NCI-H2107 (cell line): ENCODE measurements at regions not wholly inside any gene's neighbourhood (a gene's known extent, or its start where the extent isn't known, plus 50 kb on each side); places are given as distances from the start of the nearest gene placed in this dataset.

Experiments
- DNase-seq: peaks from one replicate; lab custom pipeline; 2025; lab: John Stamatoyannopoulos, UW

DNA sequence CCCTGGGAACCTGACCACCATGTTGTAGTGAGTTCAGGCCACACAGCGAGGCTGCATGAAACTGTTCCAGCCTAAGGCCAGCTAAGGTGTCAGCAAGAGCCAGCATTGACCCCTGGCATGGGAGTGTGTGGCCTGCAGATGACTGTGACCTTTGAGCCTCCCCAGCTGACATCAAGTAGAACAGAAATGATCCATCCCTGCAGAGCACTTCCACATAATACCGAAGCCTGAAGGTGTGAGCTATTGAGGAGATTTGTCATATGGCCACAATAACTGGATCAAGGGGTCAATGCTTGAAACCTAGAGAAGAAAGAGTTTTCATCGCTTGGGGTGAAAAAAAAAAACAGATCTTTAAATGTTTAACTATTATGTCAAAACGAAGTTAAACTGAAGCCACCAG, 207.3 kb upstream of the SOX11 start:
- DNase-seq, result no peak

DNA sequence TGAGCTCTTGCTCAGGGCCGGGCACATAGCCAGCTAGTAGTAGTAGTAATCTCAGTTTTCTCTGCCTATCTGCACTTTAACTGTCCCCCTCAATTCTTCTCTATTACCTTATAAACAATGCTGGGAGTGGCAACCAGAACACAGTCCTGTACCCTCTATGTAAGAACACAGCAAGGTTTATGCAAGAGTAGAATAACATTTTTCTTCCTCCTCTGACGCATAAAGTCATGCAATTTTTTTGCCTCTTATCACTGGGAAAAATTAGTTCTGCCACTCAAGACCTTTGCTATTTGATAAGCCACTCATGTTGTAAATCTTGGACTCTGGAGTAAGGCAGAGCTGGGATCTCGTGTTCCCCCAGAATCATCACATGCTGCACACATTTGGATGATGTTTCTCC, 200.7 kb upstream of the SOX11 start:
- DNase-seq, result no peak

DNA sequence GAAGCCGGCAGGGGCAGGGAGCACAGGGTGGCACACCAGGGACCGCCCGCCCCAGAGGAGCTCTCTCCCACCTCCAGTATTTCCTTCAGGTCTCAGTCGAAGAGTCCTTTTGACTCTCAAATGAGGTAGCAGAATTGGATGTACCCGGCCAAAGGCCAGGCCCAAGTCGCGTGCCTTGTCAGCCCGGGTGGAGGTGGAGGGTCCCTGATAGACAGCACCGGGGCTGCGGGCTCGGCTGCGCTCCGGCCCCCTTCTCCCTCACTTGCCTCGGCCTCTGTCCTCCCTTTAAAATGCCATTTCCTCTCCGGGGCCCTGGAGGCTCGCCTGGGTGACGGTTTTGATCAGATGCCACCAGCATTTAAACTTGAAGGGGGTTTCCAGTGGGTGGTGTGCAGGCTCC, 198.9 kb upstream of the SOX11 start:
- DNase-seq, result no peak

DNA sequence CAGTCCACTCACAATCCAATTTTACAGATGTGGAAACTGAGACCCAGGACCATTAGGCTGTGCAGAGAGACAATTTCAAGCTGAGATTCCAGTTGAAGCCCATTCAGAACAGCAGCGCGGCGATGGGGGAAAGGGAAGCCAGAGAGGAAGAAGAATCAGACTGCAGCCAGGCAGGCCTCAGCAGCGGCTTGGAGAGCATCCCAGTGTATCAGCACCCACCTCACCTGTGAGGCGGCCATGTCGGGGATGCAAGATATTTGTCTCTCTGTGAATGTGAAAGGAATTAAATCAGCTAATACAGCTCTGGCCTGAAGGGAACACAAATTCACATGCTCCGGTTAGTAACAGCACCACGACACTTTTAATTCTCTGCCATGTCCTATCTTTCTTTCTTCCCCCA, 198.0 kb upstream of the SOX11 start:
- no peak for DNase-seq

DNA sequence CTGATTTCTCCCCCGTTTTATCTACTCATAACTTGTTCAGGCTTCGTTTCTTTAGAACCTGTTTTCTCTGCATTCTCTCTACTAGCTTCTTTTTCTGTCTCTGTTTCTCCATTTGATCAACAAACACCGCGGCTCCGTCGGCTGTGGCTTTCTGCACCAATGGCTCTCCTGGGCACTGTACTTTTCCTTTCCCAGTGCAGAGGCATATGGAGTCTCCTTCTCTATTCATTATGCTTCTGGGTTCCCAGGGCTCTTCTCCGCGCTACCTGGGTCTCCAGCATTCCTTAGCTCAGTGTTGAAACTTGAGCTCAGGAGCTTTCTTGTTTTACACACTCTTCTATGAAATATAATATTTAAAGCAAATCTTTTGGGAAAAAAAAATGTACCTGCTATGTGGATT, 196.6 kb upstream of the SOX11 start:
- DNase-seq, result no peak

DNA sequence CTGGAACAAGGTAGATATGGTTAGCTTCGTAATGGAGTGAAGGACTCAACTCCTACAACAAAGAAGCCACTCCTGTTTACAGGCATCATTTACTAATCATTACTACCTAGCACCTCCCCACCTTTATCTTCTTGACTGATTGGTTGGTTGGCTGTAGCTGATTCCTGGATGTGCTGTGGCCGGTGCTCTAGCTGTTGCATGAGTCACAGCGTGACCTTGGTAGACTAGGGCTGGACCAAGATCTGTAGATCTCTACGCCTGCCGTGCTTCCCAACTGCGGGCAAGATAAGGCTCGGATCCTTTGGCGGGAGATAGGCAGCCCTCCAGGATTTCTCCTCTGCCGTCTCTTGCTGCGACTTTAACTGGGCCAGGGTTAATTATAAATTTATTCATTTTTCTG, 194.3 kb upstream of the SOX11 start:
- DNase-seq, result no peak

DNA sequence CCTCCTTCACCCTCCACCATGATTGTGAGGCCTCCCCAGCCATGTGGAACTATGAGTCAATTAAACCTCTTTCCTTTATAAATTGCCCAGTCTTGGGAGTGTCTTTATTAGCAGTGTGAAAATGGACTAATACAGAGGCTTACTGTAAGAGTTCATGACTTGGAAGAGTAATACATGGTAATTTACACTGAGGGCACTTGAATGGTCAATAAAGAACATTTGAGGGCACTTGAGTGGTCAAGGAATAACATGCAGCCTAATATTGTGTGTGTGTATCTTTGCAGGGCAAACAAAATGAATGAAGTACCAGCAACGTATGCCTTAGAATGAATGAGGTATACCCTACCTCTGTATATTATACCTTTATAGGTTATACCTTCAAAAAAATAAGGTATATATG, 190.4 kb upstream of the SOX11 start:
- no peak for DNase-seq

DNA sequence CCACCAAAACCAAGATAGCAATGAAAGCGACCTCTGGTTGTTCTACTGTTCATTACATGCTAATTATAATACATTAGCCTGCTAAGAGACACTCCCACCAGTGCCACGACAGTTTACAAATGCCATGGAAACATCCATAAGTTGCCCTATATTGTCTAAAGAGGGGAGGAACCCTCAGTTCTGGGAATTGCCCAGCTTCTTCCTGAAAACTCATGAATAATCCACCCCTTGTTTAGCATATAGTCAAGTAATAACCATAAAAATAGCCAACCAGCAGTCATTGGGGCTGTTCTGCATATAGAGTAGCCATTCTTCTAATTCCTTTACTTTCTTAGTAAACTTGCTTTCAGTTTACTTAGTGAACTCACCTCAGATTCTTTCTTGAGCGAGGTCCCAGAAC, 189.8 kb upstream of the SOX11 start:
- no peak for DNase-seq

DNA sequence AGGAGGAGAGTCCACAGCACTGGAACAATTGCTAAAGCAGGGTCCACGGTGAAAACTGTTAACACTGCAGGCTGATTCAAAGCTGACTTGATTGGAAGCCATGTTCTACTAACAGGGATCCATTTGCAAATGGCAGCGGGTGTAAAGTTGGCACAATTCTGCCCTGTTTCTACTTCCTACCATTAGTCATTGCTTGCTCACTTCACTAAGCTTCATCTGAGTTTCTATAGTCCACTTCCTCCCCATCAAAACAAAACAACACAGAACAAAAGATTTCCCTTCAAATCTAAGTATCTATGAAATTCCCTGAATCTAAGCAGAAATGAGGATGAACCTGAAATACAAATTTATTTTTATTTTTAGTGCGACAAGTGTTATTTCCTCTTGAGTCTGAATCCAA, 187.4 kb upstream of the SOX11 start:
- DNase-seq, result no peak

DNA sequence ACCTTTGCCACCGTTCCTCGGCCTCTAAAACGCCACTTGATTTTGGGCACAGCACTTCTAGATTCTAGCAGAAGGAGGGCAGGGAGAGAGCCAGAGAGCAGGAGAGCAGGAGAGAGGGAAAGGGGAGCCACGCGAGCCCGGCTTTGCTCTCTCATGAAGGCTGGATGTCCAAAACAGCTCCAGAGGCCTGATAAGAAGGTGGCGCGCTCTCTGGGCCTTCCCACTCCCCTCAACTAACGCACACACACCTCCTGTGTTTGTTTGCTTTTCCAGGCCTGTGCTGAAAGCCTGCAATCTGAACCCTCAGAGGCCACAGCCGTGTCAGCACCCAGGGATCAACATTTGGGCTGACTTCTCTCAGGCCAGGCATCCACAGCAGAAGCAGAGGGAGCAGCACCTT, 184.8 kb upstream of the SOX11 start:
- no peak for DNase-seq

DNA sequence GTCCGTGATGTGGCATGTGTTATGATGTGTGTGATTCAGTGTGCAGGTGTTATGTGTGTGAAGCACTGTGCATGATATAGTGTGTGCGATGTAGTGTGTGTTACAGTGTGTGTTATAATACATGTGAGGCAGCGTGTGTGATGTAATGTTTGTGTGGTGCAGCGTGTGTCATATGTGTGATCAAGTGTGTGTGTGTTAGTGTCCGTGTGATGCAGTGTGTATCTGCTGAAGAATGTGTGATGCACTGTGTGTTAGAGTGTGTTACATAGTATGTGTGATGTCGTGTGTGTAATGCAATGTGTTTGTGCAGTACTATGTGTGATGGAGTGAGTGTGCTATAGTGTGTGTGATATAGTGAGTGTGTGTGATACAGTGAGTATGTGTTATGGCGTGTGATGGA, 182.8 kb upstream of the SOX11 start:
- no peak for DNase-seq

DNA sequence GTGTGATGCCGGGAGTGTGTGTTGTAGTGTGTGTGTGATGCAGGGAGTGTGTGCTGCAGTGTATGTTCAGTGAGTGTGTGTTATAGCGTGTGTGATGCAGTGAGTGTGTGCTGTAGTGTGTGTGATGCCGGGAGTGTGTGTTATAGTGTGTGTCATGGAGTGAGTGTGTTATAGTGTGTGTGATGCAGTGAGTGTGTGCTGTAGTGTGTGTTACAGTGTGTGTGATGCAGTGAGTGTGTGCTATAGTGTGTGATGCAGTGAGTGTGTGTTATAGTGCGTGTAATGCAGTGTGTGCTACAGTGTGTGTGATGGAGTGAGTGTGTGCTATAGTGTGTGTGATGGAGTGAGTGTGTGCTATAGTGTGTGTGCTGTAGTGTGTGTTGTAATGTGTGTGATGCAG, 182.1 kb upstream of the SOX11 start:
- no peak for DNase-seq

DNA sequence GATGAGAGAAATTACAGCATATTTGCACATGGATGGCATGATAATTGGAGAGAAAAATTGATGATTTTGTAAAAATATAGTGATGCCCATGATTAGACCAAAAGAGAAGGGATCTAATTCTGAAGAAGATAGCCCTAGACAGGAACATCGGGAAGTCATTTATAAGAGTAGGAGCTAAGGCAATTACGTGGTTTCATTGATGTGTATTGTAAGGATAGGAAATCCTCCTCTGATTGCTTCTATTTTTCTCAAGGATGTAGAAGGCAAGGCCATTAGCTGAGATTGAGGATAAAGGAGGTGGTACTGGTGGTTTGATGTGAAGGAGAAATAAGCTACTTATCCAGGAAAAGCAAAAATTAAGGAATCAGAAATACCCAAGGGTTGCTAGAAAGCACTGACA, 176.5 kb upstream of the SOX11 start:
- no peak for DNase-seq

DNA sequence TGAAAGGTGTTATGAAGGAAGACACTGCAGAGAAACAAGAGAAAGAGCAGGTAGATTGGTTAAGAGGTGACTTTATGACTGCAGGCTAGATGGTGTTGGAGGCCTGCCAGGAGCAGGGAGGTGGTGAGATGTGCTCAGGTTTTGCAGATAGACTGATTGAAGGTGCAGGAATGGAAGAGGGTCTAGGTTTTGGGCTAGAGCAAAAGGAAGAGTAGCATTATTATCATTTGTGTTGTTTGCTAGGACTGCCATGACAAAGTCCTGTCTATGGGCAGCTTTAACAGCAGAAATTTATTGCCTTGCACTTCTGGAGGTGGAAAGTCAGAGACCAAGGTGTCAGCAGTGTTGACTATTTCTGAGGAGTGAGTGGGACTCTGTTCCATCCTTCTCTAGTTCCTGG, 172.9 kb upstream of the SOX11 start:
- DNase-seq, result no peak

DNA sequence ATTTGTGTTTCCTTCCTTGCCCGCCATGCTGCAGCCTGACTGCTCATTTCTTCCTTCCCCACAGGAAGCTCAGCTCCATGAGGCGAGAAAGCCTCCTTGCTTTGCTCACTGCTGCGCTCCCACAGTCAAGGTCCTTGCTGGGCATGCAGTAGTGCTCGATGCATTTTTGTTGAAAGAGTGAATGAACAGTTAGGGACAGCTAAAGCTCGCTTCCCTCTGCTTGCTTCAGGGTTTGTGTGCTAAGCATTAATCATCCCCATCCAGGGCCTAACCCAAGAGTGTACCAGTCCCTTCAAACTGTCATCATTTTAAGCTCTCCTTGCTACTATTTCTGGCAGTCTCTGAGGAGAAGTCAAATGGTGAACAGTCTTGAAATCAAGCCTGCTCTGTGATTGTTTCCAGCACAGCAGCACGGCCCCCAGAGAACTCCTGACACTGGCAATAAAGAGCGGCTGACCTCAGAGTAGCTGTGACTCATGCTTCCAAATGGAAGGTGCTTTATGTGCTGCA, 171.7 kb upstream of the SOX11 start:
- no peak for DNase-seq

DNA sequence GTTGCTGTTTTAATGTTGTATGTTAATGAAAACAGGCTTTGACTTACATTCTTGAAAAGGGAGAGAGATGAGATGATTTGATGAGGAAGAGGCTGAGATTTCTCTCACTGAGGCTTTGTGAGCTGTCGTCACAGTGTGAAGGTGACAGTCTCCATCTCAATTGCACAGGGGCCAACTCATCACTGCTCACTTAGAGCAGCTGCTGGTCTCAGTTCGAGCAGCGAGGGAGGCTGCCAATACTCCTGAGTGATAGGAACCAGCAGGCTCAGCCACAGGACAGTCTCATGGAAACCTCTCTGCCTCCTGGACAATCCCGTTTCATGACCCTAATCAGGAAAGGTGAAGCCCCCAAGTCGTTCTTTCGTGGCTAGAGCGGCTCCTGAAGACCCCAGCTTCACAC, 170.7 kb upstream of the SOX11 start:
- DNase-seq, result no peak

DNA sequence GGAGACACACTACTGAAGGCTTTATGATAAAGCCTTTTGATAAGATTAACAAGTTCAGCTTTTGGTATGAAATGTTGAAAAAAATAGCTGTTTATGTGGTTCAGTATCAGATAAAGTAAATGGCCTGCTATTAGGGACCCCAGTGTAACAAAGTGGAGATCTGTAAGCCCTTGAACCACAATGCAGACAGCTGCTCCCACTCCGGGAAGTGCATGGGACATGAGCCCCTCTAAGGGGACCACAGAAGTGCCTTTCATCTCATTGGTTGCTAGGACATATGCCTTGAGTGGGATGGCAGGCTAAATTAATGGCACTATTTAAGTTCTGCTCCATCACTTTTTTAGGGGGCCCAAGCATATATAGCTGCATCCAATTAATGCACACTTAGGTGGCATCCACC, 167.6 kb upstream of the SOX11 start:
- no peak for DNase-seq

DNA sequence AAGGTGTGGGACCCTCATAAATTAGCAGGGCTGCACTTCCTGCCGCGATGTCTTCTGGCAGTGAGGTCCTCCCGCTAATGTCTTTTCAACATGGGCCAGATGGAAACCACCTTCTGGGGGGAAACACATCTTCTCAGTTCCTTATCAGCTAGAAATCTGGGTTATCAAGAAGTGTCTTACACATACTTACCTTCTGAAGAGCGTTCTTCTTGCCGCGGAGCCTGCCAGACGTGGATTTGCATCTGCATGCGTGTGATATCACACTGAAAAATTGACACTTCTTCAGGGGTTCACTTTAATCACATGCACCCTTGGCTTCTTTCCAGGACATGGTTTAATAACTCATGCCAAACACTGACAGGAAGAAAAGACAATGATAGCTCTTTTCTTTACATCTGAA, 163.5 kb upstream of the SOX11 start:
- DNase-seq, result no peak

DNA sequence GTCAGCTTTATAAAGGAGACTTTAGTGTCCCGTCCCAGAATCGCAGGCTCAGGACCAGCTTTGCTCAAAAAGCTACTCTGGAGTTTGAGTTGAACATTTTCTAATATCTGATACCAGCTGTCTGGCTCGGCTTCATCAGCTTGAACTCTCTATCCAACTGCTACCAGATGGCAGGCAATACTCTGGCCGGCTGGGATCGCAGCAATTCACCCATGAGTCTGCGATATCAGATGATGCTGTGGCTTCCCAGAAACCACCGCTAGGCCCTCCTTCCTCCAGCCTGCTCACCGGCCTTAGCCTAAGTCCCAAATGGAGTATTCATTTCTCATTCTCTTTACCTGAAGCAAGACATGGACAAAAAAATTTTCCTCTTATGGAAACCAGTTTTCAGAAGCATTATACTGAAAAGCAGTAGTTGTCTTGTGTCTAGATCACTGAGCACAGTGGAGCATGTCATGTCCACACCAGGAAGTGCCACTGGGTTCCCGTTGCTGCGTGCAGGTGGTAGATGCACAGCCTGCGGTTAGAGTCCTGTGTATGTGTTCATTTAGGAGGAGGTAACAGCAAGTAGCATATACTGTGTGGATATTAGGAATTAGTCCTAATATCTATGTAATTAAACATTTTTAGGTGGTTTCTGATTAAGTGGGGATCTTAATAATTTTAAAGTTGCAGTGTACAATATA, 162.0 kb upstream of the SOX11 start:
- DNase-seq, result no peak

DNA sequence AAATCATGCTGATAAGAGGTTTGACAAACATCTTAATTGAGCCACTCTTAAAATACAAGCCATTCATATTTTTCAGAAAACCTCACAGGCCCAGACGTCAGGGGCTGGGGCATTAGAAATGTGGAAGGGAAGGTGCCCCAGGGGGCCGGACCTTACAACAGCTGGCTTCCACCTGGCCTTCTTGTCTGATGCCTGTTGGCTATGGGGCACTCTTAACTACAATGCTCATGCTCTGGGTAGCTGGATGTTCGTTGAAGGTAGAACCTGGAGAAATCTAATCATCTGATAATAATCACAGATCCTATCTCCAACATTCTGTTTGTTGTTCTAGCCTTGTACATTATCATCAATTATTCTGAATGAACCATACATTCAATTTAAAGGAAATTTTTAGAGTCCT, 156.9 kb upstream of the SOX11 start:
- DNase-seq, result no peak

DNA sequence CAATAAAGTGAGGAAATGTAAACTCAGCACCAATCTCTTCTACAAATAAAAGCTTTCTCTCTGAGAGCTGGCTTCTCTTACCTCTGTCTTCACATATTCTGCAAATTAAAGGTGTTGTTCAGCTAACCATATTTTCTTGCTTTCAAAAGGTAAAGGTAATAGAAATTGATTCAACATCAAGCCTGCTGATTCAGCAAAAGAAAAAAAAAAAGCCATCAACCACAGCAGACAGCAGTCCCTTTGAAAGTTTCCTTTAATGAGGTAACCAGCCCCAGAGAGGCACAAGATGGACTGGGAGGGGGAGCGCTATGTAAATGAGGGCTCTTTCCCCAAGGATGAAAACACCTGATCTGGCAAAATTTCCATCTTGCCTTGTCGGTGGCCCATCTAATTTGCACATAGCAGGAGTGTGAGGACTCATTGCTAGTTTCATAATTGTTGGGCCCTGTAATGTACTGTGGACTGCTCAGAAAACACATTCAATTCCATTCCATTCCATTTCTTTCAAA, 154.9 kb upstream of the SOX11 start:
- no peak for DNase-seq

DNA sequence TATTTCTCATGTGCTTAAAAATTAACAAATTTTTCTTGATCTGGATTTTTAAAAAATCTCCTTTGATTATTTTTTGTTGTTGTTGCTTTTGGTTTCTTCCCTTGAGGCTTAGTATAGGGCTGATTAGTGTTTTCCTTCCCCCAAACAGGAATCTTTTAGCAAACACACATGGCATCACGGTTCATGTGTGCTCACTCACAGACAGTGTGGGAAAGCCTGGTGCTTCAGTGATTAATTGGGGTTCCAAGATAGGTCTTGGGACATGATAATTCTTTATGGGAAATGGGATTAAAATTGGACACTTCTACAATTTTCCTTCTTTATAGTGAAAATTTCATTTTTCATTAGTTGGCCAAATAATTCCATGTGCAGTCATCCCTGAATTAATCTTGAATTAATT, 153.9 kb upstream of the SOX11 start:
- no peak for DNase-seq

DNA sequence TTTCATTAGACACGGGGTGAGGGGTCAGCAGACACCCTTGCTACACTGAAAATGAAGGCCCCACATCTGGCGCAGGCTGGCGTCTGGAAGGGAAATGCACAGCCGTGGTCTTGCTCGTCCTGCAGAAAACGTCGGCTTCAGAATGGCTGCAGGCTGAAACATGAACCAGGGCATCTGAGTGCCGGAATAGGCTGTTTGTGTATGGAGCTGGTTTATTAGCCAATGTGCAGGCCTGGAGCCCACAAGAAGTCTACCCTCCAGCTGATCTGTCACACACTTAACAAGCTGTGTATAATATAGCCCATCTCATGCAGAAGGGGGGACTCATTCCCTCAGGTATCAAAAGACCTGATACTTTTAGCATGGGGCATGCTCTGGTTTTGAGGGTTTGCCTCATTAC, 153.4 kb upstream of the SOX11 start:
- no peak for DNase-seq
